ENCODE measurements at regions not wholly inside any gene's neighbourhood (a gene's known extent, or its start where the extent isn't known, plus 50 kb on each side); places are given as distances from the start of the nearest gene placed in this dataset.

DNA sequence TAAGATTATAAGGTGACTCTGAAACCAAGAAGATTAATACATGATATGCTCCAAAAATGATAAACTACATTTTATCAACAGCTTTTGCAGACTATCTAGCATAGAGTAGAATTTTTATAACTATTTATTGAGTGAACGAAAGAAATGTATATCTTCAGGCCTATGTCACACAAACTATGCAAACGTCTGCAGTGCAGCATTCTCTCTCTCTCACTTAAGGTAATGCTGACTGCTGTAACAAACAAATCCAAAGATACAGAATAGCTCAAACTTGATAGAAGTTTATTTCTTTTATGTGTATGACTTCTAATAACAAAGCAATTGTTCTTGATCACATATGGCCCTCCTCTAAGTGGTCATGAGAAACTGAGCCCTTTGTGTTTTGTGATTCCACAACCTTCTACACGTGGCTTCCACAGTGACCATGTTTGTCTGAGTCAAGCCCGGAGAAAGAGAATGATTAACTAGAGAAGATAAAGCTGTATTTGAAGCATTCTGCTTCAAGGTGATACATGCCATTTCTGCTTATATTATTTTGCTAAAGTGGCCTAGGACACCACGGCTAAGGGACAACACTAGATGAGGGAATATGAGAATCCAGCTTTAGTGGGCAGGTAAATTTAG lies 1352.7 kb upstream of the TMEM132C start:
- Histone ChIP-seq H3K27ac (no peak overlapping the region), H3K4me3 (no peak overlapping the region)
- TF ChIP-seq, protein P1, sequence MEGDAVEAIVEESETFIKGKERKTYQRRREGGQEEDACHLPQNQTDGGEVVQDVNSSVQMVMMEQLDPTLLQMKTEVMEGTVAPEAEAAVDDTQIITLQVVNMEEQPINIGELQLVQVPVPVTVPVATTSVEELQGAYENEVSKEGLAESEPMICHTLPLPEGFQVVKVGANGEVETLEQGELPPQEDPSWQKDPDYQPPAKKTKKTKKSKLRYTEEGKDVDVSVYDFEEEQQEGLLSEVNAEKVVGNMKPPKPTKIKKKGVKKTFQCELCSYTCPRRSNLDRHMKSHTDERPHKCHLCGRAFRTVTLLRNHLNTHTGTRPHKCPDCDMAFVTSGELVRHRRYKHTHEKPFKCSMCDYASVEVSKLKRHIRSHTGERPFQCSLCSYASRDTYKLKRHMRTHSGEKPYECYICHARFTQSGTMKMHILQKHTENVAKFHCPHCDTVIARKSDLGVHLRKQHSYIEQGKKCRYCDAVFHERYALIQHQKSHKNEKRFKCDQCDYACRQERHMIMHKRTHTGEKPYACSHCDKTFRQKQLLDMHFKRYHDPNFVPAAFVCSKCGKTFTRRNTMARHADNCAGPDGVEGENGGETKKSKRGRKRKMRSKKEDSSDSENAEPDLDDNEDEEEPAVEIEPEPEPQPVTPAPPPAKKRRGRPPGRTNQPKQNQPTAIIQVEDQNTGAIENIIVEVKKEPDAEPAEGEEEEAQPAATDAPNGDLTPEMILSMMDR (IDR thresholded peaks at IDR 0.05), result no peak
- DNase-seq (ENCODE audit: low spot score), result no peak

DNA sequence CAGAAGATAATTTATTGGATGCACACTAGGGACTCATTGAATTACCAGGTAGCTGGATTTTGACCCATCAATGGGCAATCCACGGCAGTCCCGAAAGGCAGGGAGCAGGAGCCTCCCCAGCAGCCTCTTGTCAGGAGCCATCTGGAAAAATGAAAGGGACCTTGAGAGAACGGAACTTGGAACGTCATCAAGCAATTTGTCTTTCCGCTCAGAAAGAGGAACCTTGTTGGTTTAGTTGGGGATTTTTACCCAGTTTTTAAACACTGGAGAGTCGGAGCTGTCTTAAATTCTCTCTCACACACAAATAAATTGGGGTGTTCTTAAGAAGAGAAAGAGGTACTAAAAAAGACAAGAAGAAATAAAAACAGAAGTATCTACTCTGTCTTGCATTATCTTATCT lies 1351.7 kb upstream of the TMEM132C start:
- H3K4me3 ChIP-seq, result no peak overlapping the region
- H3K27ac ChIP-seq, result no peak overlapping the region
- TF ChIP-seq, protein P1 (IDR thresholded peaks at IDR 0.05), result no peak
- DNase-seq (ENCODE audit: low spot score), result no peak

DNA sequence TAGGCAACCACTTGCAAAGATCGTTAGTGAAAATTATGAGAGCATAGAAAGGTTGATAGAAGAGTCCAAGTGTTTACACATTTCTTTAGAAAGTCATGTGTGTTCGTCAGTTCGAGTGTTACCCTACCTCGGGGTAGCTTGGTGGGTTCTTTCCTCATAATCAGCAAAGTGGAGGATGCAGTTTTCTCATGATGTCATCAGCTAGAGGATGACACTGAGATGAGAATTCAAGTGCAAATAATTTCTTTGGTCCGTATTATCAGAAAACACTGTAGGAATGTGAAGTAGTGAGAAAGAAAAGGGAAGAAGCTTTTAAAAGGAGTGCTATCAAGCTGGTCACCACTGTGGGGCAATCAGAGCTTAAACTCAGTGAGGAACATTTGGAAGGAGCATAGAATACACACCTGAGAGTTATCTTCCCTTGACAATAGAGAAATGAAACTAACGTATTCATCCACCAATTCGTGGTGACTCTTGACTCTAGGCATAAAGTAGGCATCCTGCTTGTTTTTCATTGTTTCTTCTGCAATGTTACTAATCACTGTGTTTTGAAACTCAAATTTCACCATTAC lies 1340.9 kb upstream of the TMEM132C start:
- TF ChIP-seq, protein P1 (IDR thresholded peaks at IDR 0.05), result no peak
- no peak overlapping the region for H3K27ac ChIP-seq
- DNase-seq (ENCODE audit: low spot score), result no peak
- H3K4me3 ChIP-seq, result no peak overlapping the region

DNA sequence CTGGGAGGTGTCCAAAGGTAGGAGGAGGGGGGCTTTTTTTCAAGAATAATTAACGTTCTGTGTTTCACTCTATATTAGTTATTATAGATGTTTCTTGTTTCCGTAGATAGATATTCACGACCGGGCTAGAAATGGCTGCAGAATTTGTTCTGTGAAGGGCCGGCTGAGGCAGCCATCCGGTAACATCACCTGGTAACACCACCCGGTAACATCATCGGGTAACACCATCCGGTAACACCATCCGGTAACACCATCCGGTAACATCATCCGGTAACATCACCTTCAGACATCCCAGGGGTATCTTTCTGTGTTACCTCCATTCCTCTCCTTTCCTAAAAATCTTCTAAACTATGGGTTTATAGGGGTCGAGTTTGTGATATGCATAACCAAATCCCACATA lies 1336.7 kb upstream of the TMEM132C start:
- Histone ChIP-seq H3K4me3 (no peak overlapping the region), H3K27ac (no peak overlapping the region)
- DNase-seq (ENCODE audit: low spot score), result no peak
- TF ChIP-seq, protein P1 (IDR thresholded peaks at IDR 0.05), result no peak

DNA sequence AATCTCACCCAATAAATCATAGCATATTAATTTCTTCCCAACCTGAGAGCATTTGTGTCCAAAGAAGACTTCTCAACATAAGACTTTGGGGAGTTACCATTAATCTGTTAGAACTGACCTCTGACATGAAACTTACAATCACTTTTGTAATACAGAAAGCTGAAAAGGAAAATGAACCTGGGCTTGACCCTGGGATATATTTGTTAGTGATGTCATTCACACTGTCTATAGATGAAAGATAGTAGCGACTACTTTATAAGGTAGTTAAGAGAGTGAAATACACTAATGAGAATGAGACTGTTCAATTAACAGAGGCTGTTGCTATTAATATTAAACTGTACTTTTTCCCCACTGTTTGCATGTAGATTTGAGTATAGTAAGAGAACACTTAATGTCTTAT lies 1334.8 kb upstream of the TMEM132C start:
- Histone ChIP-seq H3K27ac (no peak overlapping the region), H3K4me3 (no peak overlapping the region)
- DNase-seq (ENCODE audit: low spot score), result no peak
- TF ChIP-seq, protein P1 (IDR thresholded peaks at IDR 0.05), result no peak

DNA sequence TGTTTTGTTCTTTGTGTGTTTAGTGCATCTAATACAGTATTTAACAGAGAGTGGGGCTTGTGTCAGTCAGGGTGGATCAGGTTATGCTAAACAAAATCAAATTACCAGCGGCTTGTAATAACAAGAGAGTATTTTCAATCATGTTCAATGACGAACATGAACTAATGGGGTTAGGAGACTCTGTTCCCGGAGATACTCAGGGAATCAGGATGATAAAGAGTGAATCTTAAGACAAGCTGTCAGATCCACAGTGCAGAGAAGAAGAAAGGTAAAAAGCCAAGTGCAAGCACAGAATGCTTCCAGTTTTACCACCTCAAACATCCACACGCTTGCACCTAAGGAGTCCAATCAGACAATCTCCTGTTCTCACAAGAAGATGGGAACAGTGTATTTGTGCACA lies 1331.5 kb upstream of the TMEM132C start:
- Histone ChIP-seq H3K4me3 (no peak overlapping the region), H3K27ac (no peak overlapping the region)
- TF ChIP-seq, protein P1 (IDR thresholded peaks at IDR 0.05), result no peak
- no peak for DNase-seq (ENCODE audit: low spot score)

DNA sequence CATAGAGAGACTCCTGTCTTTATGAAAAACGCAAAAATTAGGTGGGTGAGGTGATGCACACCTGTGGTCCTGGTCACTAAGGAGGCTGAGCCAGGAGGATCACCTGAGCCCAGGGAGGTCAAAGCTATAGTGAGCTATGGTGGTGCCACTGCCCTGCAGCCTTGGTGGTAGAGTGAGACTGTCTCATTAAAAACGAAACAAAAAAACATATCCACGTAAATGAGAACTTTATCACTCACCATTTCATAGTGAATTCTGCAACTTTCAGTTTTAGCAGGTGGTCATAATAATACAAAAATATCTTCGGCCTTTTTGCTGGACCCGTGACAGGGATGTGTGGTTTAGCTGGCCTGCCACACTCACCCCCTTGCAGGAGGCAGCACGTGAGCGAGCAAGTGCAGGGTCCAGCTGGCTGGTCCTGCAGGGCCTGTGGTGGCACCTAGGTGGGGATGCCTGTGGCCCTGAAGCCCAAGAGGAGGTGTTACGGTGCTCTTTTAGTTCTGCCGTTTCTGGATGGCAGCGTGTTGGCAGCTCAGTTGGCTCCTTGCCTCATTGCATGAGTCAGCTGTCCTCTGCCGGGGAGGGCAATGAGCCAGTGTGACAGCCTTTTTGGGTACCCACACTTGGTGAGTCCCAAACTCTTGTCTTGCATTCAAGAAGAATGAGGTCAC lies 1330.7 kb upstream of the TMEM132C start:
- no peak overlapping the region for H3K27ac ChIP-seq
- DNase-seq (ENCODE audit: low spot score), result no peak
- TF ChIP-seq, protein P1 (IDR thresholded peaks at IDR 0.05), result no peak

More for the DNA sequence above, 1330.7 kb upstream of the TMEM132C start:
- peak overlapping the region; percentile 44 for H3K4me3 ChIP-seq

Measured in coronary artery (tissue), 2 donors.